A549 (cell line): ENCODE measurements at regions not wholly inside any gene's neighbourhood (a gene's known extent, or its start where the extent isn't known, plus 50 kb on each side); places are given as distances from the start of the nearest gene placed in this dataset.

ENCODE experiments used
- EP300 ChIP-seq, 2 experiments: fragments of >200 bp; sonication (Bioruptor Twin); formaldehyde crosslinking; IDR thresholded peaks; 2 replicates in 1 of 2; 3 replicates in 1 of 2; pipeline ENCODE4 v1.6.1; 2016 to 2017
- POLR2A ChIP-seq: IDR thresholded peaks from 2 replicates; pipeline ENCODE4 v1.6.1; 2012; ENCODE audit warnings: mild to moderate bottlenecking, low read length
- SMC3 ChIP-seq: fragments of >200 bp; sonication (Bioruptor Twin); formaldehyde crosslinking; IDR thresholded peaks from 3 replicates; pipeline ENCODE4 v1.6.1; 2018; ENCODE audit warnings: inconsistent platforms
- TF ChIP-seq, protein P1 (sequence below): fragments of >200 bp; sonication (Bioruptor Twin); formaldehyde crosslinking; IDR thresholded peaks from 3 replicates; pipeline ENCODE4 v1.5.1; 2016

GRCh38 chr2:6072768-6073167 is 380.6 kb downstream of the SOX11 start:
- TF ChIP-seq POLR2A = no peak
- TF ChIP-seq, protein P1, sequence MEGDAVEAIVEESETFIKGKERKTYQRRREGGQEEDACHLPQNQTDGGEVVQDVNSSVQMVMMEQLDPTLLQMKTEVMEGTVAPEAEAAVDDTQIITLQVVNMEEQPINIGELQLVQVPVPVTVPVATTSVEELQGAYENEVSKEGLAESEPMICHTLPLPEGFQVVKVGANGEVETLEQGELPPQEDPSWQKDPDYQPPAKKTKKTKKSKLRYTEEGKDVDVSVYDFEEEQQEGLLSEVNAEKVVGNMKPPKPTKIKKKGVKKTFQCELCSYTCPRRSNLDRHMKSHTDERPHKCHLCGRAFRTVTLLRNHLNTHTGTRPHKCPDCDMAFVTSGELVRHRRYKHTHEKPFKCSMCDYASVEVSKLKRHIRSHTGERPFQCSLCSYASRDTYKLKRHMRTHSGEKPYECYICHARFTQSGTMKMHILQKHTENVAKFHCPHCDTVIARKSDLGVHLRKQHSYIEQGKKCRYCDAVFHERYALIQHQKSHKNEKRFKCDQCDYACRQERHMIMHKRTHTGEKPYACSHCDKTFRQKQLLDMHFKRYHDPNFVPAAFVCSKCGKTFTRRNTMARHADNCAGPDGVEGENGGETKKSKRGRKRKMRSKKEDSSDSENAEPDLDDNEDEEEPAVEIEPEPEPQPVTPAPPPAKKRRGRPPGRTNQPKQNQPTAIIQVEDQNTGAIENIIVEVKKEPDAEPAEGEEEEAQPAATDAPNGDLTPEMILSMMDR = no peak
- no peak for TF ChIP-seq SMC3
- TF ChIP-seq EP300 (IDR thresholded peaks at IDR 0.05) = no peak
